ENCODE measurements at regions not wholly inside any gene's neighbourhood (a gene's known extent, or its start where the extent isn't known, plus 50 kb on each side); places are given as distances from the start of the nearest gene placed in this dataset.
A peak's percentile ranks its signal among the peaks of the same experiment; 100 is the strongest.
"Not testable (repeated sequence)": the region's sequence is repeated elsewhere in the genome, so short reads cannot be mapped to it uniquely, and the experiment has no call there.

GRCh38 chr1:102821707-102822106, 286.6 kb downstream of the COL11A1 start:
- Histone ChIP-seq H3K4me1 (ENCODE audit: control insufficient read depth, insufficient read depth, low read length) (no peaks in the 10 kb centered on the region), H3K27me3 (ENCODE audit: control insufficient read depth, insufficient read depth, low read length) (no peaks in the 10 kb centered on the region), H3K9me3 (ENCODE audit: control insufficient read depth, low read depth, low read length) (no peaks in the 10 kb centered on the region), H3K4me3 (ENCODE audit: low read length) (no peak overlapping the region), H3K27ac (ENCODE audit: low read length) (no peak overlapping the region), H3K36me3 (ENCODE audit: control insufficient read depth, insufficient read depth, low read length) (no peaks in the 10 kb centered on the region)
- WGBS (ENCODE audit: insufficient coverage, low lambda C conversion rate) = 100% methylated on average over 1 of the region's 1 CpG
- peak in 1 of 2 donors; percentile 22 for DNase-seq

- no peak for DNase-seq
- H3K27me3 ChIP-seq (ENCODE audit: control insufficient read depth, insufficient read depth, low read length) = no peaks in the 10 kb centered on the region
- H3K27ac ChIP-seq (ENCODE audit: low read length) = no peak overlapping the region
- H3K9me3 ChIP-seq (ENCODE audit: control insufficient read depth, low read depth, low read length) = no peaks in the 10 kb centered on the region
- 78% methylated on average over 1 of the region's 3 CpGs for WGBS (ENCODE audit: insufficient coverage, low lambda C conversion rate)
- H3K36me3 ChIP-seq (ENCODE audit: control insufficient read depth, insufficient read depth, low read length) = no peaks in the 10 kb centered on the region
- no peak overlapping the region for H3K4me3 ChIP-seq (ENCODE audit: low read length)
- H3K4me1 ChIP-seq (ENCODE audit: control insufficient read depth, insufficient read depth, low read length) = no peaks in the 10 kb centered on the region
Measured at GRCh38 chr1:102800406-102800805, 307.9 kb downstream of the COL11A1 start.

GRCh38 chr1:102799496-102799895, 308.8 kb downstream of the COL11A1 start:
- no peak for DNase-seq
- no peaks in the 10 kb centered on the region for H3K36me3 ChIP-seq (ENCODE audit: control insufficient read depth, insufficient read depth, low read length)
- H3K27ac ChIP-seq (ENCODE audit: low read length) = no peak overlapping the region
- no peaks in the 10 kb centered on the region for H3K9me3 ChIP-seq (ENCODE audit: control insufficient read depth, low read depth, low read length)
- no peaks in the 10 kb centered on the region for H3K4me1 ChIP-seq (ENCODE audit: control insufficient read depth, insufficient read depth, low read length)
- H3K4me3 ChIP-seq (ENCODE audit: low read length) = no peak overlapping the region
- no peaks in the 10 kb centered on the region for H3K27me3 ChIP-seq (ENCODE audit: control insufficient read depth, insufficient read depth, low read length)
- WGBS (ENCODE audit: insufficient coverage, low lambda C conversion rate) = no CpG with 5 or more reads among the region's 1 CpG

GRCh38 chr1:102798718-102799117, 309.6 kb downstream of the COL11A1 start:
- Histone ChIP-seq H3K4me3 (ENCODE audit: low read length) (no peak overlapping the region), H3K9me3 (ENCODE audit: control insufficient read depth, low read depth, low read length) (no peaks in the 10 kb centered on the region), H3K36me3 (ENCODE audit: control insufficient read depth, insufficient read depth, low read length) (no peaks in the 10 kb centered on the region), H3K27ac (ENCODE audit: low read length) (no peak overlapping the region), H3K27me3 (ENCODE audit: control insufficient read depth, insufficient read depth, low read length) (no peaks in the 10 kb centered on the region), H3K4me1 (ENCODE audit: control insufficient read depth, insufficient read depth, low read length) (no peaks in the 10 kb centered on the region)
- DNase-seq = no peak

GRCh38 chr1:102796429-102796828, 311.9 kb downstream of the COL11A1 start:
- no peak overlapping the region for H3K4me3 ChIP-seq (ENCODE audit: low read length)
- H3K4me1 ChIP-seq (ENCODE audit: control insufficient read depth, insufficient read depth, low read length) = no peaks in the 10 kb centered on the region
- H3K27ac ChIP-seq (ENCODE audit: low read length) = no peak overlapping the region
- no peak for DNase-seq
- no peaks in the 10 kb centered on the region for H3K36me3 ChIP-seq (ENCODE audit: control insufficient read depth, insufficient read depth, low read length)
- no peaks in the 10 kb centered on the region for H3K9me3 ChIP-seq (ENCODE audit: control insufficient read depth, low read depth, low read length)
- no peaks in the 10 kb centered on the region for H3K27me3 ChIP-seq (ENCODE audit: control insufficient read depth, insufficient read depth, low read length)

- DNase-seq = no peak
- Histone ChIP-seq H3K27me3 (ENCODE audit: control insufficient read depth, insufficient read depth, low read length) (no peaks in the 10 kb centered on the region), H3K36me3 (ENCODE audit: control insufficient read depth, insufficient read depth, low read length) (no peaks in the 10 kb centered on the region), H3K27ac (ENCODE audit: low read length) (no peak overlapping the region), H3K4me3 (ENCODE audit: low read length) (no peak overlapping the region), H3K9me3 (ENCODE audit: control insufficient read depth, low read depth, low read length) (no peaks in the 10 kb centered on the region), H3K4me1 (ENCODE audit: control insufficient read depth, insufficient read depth, low read length) (no peaks in the 10 kb centered on the region)
Measured at GRCh38 chr1:102790997-102791396, 317.3 kb downstream of the COL11A1 start.

GRCh38 chr1:102789951-102790350, 318.4 kb downstream of the COL11A1 start:
- DNase-seq; H3K27ac ChIP-seq (ENCODE audit: low read length); H3K27me3 ChIP-seq (ENCODE audit: control insufficient read depth, insufficient read depth, low read length); H3K36me3 ChIP-seq (ENCODE audit: control insufficient read depth, insufficient read depth, low read length); H3K4me1 ChIP-seq (ENCODE audit: control insufficient read depth, insufficient read depth, low read length); H3K9me3 ChIP-seq (ENCODE audit: control insufficient read depth, low read depth, low read length); H3K4me3 ChIP-seq (ENCODE audit: low read length): not testable (repeated sequence)
- WGBS (ENCODE audit: insufficient coverage, low lambda C conversion rate) = no CpG with 5 or more reads among the region's 2 CpGs

- no CpG with 5 or more reads among the region's 3 CpGs for WGBS (ENCODE audit: insufficient coverage, low lambda C conversion rate)
- H3K36me3 ChIP-seq (ENCODE audit: control insufficient read depth, insufficient read depth, low read length) = no peaks in the 10 kb centered on the region
- H3K9me3 ChIP-seq (ENCODE audit: control insufficient read depth, low read depth, low read length) = no peaks in the 10 kb centered on the region
Measured at GRCh38 chr1:102783487-102783886, 324.8 kb downstream of the COL11A1 start.

GRCh38 chr1:102782144-102782543, 326.2 kb downstream of the COL11A1 start:
- Histone ChIP-seq H3K4me1 (ENCODE audit: control insufficient read depth, insufficient read depth, low read length) (no peaks in the 10 kb centered on the region), H3K36me3 (ENCODE audit: control insufficient read depth, insufficient read depth, low read length) (no peaks in the 10 kb centered on the region), H3K9me3 (ENCODE audit: control insufficient read depth, low read depth, low read length) (no peaks in the 10 kb centered on the region), H3K4me3 (ENCODE audit: low read length) (no peak overlapping the region), H3K27me3 (ENCODE audit: control insufficient read depth, insufficient read depth, low read length) (no peaks in the 10 kb centered on the region), H3K27ac (ENCODE audit: low read length) (no peak overlapping the region)
- no peak for DNase-seq

More at GRCh38 chr1:102783487-102783886, 324.8 kb downstream of the COL11A1 start:
- no peak overlapping the region for H3K4me3 ChIP-seq (ENCODE audit: low read length)
- H3K27me3 ChIP-seq (ENCODE audit: control insufficient read depth, insufficient read depth, low read length) = no peaks in the 10 kb centered on the region
- DNase-seq = no peak
- no peak overlapping the region for H3K27ac ChIP-seq (ENCODE audit: low read length)
- no peaks in the 10 kb centered on the region for H3K4me1 ChIP-seq (ENCODE audit: control insufficient read depth, insufficient read depth, low read length)

GRCh38 chr1:102776071-102776470, 332.3 kb downstream of the COL11A1 start:
- no peak for DNase-seq
- no peaks in the 10 kb centered on the region for H3K9me3 ChIP-seq (ENCODE audit: control insufficient read depth, low read depth, low read length)
- no peaks in the 10 kb centered on the region for H3K36me3 ChIP-seq (ENCODE audit: control insufficient read depth, insufficient read depth, low read length)
- no peak overlapping the region for H3K4me3 ChIP-seq (ENCODE audit: low read length)
- H3K27me3 ChIP-seq (ENCODE audit: control insufficient read depth, insufficient read depth, low read length) = no peaks in the 10 kb centered on the region
- no peak overlapping the region for H3K27ac ChIP-seq (ENCODE audit: low read length)
- H3K4me1 ChIP-seq (ENCODE audit: control insufficient read depth, insufficient read depth, low read length) = no peaks in the 10 kb centered on the region
- WGBS (ENCODE audit: insufficient coverage, low lambda C conversion rate) = no CpG with 5 or more reads among the region's 1 CpG

GRCh38 chr1:102772831-102773230, 335.5 kb downstream of the COL11A1 start:
- Histone ChIP-seq H3K9me3 (ENCODE audit: control insufficient read depth, low read depth, low read length) (no peaks in the 10 kb centered on the region), H3K36me3 (ENCODE audit: control insufficient read depth, insufficient read depth, low read length) (no peaks in the 10 kb centered on the region)
- WGBS (ENCODE audit: insufficient coverage, low lambda C conversion rate) = 79% methylated on average over 7 of the region's 8 CpGs

More at GRCh38 chr1:102772831-102773230, 335.5 kb downstream of the COL11A1 start:
- no peak overlapping the region for H3K27ac ChIP-seq (ENCODE audit: low read length)
- no peaks in the 10 kb centered on the region for H3K27me3 ChIP-seq (ENCODE audit: control insufficient read depth, insufficient read depth, low read length)
- no peaks in the 10 kb centered on the region for H3K4me1 ChIP-seq (ENCODE audit: control insufficient read depth, insufficient read depth, low read length)
- no peak for DNase-seq
- no peak overlapping the region for H3K4me3 ChIP-seq (ENCODE audit: low read length)

All from large intestine (tissue), 3 donors.